NB4 (cell line): ENCODE measurements at regions not wholly inside any gene's neighbourhood (a gene's known extent, or its start where the extent isn't known, plus 50 kb on each side); places are given as distances from the start of the nearest gene placed in this dataset.

Experiments
- DNase-seq: peaks from one replicate; pipeline ENCODE4 v3.0.0; 2010; ENCODE audit warnings: low read depth
- H3K4me3 ChIP-seq: one replicate; pipeline ENCODE4 v1.5.1; 2011; ENCODE audit warnings: mild to moderate bottlenecking, low read depth, low read length, moderate library complexity
- MAX ChIP-seq: IDR thresholded peaks from 2 replicates; pipeline ENCODE4 v1.6.1; 2011; ENCODE audit warnings: low read depth, low read length
- MYC ChIP-seq: IDR thresholded peaks from 2 replicates; pipeline ENCODE4 v1.6.1; 2011; ENCODE audit warnings: low read depth, low read length
- POLR2A ChIP-seq: IDR thresholded peaks from 2 replicates; pipeline ENCODE4 v1.6.1; 2011; ENCODE audit warnings: mild to moderate bottlenecking; ENCODE audit not compliant: insufficient read length; ENCODE audit errors: extremely low read depth
- TF ChIP-seq, protein P1 (sequence below): IDR thresholded peaks from one replicate; pipeline ENCODE4 v1.5.1; 2012; ENCODE audit warnings: low read depth, low read length

GRCh38 chr2:129709001-129709955 lies 270.2 kb upstream of the RAB6C start:
- no peak for DNase-seq
- no peak overlapping the region for H3K4me3 ChIP-seq
- no peak for TF ChIP-seq MAX
- TF ChIP-seq POLR2A, result no peak
- TF ChIP-seq, protein P1, sequence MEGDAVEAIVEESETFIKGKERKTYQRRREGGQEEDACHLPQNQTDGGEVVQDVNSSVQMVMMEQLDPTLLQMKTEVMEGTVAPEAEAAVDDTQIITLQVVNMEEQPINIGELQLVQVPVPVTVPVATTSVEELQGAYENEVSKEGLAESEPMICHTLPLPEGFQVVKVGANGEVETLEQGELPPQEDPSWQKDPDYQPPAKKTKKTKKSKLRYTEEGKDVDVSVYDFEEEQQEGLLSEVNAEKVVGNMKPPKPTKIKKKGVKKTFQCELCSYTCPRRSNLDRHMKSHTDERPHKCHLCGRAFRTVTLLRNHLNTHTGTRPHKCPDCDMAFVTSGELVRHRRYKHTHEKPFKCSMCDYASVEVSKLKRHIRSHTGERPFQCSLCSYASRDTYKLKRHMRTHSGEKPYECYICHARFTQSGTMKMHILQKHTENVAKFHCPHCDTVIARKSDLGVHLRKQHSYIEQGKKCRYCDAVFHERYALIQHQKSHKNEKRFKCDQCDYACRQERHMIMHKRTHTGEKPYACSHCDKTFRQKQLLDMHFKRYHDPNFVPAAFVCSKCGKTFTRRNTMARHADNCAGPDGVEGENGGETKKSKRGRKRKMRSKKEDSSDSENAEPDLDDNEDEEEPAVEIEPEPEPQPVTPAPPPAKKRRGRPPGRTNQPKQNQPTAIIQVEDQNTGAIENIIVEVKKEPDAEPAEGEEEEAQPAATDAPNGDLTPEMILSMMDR, result no peak
- no peak for TF ChIP-seq MYC

DNA sequence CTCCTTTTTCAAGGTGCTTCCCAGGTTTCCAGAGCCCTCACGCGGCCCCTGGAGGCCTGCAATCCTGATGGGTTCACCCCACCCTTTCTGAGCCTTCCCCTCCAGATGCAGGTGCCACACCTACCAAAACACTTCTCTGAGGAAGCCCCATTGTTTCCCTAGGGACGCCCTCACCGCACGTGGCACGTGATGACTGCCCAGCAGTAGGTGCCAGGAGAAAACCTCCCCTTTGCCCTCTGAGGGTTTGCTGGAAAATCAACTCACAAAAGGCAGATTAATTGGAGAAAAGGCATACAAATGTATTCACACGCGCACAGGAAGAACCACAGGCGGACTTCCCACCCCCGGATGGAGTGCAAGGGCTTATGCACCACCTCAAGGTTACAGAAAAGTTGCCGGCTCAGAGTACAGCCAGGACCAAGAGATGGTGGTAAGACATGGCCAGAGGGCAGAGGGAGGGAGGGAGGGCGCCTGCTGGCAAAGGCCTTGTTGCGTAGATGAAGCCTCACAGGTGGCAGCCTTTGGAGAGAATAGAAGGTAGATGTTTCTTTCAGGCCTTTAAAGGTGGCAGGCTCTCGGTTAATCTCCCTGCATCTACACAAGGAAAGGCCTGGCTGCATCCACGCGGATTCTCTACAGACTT lies 269.4 kb upstream of the RAB6C start:
- H3K4me3 ChIP-seq, result no peak overlapping the region
- DNase-seq, result no peak
- TF ChIP-seq POLR2A, result no peak
- no peak for TF ChIP-seq MAX
- TF ChIP-seq, protein P1, result no peak

GRCh38 chr2:129710670-129711495 lies 268.6 kb upstream of the RAB6C start:
- no peak for TF ChIP-seq POLR2A
- no peak for TF ChIP-seq MYC
- TF ChIP-seq, protein P1, result no peak
- no peak for TF ChIP-seq MAX
- DNase-seq, result no peak
- H3K4me3 ChIP-seq, result no peak overlapping the region

GRCh38 chr2:129711816-129712675 lies 267.4 kb upstream of the RAB6C start:
- H3K4me3 ChIP-seq, result no peak overlapping the region
- TF ChIP-seq MAX, result no peak
- TF ChIP-seq MYC, result no peak
- TF ChIP-seq POLR2A, result no peak
- TF ChIP-seq, protein P1, result no peak
- DNase-seq, result no peak

DNA sequence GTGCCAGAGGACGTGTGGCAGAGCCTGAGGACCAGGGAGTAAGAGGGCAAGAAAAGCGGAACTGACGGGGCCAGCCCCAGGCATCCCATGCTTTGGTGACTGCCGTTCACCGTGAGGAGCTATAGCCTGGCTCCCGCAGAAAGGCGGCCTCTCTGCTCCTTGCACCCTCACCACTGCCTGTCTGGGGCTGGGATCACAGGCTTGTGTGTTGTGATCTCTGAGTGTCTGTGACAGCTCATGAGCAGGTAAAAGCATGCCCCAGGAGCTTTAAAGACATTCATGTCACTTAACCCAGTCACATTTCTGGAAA lies 266.8 kb upstream of the RAB6C start:
- no peak overlapping the region for H3K4me3 ChIP-seq
- no peak for DNase-seq
- TF ChIP-seq MYC, result no peak
- no peak for TF ChIP-seq POLR2A
